Activated CD4-positive, CD25-positive, alpha-beta regulatory T cell treated with anti-CD3 and anti-CD28 coated beads, Interleukin-2, amount 50 U/mL, for 16 hours (primary cell): ENCODE measurements at regions not wholly inside any gene's neighbourhood (a gene's known extent, or its start where the extent isn't known, plus 50 kb on each side); places are given as distances from the start of the nearest gene placed in this dataset.
"Not testable (repeated sequence)": the region's sequence is repeated elsewhere in the genome, so short reads cannot be mapped to it uniquely, and the experiment has no call there.

Experiments
- DNase-seq: peaks from one replicate; pipeline ENCODE4 v3.0.0-alpha.2; 2020; ENCODE audit warnings: low read depth, low spot score

GRCh38 chr14:88983755-88984154, 159.3 kb downstream of the TTC8 start:
- no peak for DNase-seq

- no peak for DNase-seq
These were observed 161.2 kb downstream of the TTC8 start for GRCh38 chr14:88985654-88986053.

GRCh38 chr14:88986146-88986841, 161.8 kb downstream of the TTC8 start:
- no peak for DNase-seq

GRCh38 chr14:88986908-88987307, 162.5 kb downstream of the TTC8 start:
- DNase-seq = not testable (repeated sequence)

DNA sequence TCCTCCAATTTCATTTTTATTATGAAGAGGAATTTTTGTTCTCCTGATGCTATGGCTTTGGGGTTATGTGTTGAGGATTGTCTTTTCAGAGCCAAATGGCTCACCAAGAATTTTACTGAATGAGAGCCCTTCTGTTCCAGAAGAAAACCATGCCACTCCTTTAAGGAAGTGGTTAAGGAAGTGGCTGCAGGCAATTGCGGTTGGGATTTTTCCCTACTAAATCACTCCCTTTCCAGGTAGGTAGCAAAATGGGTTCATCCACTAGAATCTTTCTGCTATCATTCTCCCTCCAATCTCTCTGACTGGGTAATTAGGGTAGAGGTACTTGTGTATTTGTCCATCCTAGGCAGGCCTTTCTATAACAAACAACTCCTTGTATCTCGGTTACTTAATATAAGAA, 163.1 kb downstream of the TTC8 start:
- DNase-seq = no peak

- no peak for DNase-seq
These were observed 165.5 kb downstream of the TTC8 start for GRCh38 chr14:88989911-88990310.

DNA sequence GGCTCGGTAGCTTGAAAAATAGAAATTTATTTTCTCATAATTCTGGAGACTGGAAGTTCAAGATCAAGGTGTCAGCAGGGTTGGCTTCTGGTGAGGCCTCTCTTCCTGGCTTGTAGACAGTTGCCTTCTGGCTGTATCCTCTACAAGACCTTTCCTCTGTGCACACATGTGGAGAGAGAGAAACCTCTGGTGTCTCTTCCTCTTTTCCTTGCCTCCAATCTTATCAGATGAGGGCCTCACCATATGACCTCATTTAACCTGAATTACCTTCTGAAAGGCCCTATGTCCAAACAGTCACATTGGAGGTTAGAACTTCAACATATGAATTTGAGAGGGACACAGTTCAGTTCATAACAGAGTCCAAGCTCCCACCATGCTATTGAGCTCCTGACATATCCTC, 166.4 kb downstream of the TTC8 start:
- no peak for DNase-seq

GRCh38 chr14:88992011-88992410, 167.6 kb downstream of the TTC8 start:
- DNase-seq = no peak

DNA sequence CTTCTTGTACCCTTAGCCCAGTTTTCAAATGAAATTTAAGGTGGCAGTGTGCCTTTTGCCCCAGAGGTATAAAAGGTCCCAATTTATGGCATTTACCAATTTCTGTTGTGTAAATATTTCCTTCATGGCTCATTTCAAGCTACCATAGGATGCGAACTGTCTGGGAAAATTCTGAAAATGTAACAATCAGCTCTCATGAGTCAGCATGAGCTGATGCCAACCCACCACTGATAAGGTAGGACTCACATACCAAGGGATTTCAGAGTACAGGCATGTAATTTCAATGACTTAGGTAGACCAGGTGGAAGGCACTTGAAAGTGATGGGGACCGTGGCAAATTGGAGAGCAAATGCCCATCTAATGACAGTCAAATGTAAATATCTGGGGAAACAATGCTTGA, 169.5 kb downstream of the TTC8 start:
- no peak for DNase-seq

DNA sequence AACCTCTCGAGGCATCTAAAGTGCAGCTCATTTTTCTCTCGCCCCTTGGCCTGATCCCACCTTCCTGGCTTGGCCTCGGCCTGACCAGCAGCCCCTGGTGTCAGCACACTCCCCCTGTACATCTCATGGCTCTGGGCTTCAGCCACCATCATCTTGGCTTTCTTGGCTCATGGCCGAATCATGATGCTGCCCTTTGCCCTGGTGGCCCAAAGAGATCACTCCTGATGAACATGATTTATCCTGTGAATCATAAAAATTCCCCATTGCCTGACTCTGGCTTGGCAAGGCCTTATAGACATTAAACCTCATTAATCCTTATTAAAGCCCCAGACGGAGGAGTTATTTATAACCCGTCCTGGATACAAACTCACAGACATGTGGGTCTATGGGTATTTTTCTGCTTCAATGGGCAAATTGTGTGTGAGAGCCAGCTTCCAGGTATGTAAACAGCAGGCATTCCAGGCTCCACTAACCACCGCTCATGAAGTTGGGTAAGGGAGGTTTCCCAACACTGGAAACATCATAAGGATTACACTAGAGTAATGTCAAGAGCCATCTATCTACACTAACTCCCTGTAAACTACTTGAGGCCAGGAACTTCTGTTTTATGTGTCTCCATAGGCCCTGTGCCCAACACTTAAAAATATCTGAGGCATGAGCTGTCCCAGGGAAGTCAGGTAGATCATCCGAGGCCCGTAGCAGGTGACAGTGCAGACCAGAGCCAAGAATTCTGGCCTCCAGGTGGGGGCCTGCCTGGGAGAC, 171.2 kb downstream of the TTC8 start:
- no peak for DNase-seq

GRCh38 chr14:88998027-88998426, 173.6 kb downstream of the TTC8 start:
- DNase-seq = no peak

DNA sequence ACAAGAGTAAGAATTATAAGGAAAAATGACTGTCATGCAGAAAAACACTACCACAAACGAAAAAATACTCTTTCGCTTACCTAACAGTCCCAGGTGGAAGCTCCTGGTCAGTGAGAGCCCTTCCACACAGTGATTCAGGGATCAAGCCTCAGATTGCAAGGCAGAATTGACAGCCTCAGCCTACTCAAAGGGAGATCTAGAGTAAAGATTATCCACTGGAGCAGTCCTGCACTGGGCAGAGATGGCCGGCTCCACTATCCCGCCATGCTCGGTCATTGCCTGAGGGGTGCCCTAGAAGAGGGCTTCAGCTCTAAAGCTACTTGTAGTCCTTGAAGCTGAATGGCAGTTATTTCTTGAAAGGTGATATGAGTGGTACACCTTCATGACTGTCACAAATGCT, 174.7 kb downstream of the TTC8 start:
- no peak for DNase-seq

DNA sequence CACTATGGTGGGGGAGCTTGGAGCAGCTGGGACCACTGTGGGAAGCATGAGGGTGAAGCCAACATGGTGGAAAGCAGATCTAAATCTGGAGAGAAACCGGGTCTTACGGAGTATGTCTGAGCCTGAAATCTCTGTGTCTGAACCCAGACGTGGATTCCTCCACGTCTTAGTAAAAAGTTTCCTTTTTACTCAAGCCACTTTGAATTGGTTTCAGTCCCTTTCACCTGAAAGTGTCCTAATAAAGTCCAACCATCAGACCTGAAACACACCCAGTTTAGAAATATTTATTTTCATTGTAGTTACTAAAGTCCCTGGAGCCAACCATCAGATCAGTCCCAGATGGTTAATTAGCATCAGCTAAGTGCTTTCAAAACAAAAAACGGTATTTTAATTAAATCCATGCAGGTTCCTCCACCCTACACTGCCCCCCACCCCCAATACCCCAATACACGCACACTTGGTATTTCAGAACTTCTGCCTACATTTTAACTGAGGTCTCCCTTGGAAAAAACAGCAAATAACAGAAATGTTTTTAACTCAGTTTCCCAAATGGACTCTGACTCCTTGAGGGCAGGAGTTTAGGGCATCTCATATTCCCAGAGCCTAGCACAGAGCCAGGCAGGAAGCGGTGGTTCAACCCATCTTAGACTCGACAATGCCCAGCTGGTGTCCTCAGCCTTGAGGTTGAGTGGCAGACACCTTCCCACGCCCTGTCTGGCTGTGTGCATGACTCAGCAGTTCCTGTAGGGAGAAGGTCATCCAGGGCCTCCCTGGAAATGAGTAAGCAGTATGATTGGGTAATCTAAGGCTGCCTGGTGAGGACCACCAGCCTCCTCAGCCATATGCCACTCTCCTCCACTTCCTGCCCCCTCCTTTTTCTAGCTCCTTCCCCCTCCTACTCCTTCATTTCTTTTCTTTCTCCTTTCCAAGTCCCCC, 175.8 kb downstream of the TTC8 start:
- no peak for DNase-seq

GRCh38 chr14:89004166-89004565, 179.7 kb downstream of the TTC8 start:
- DNase-seq = no peak

DNA sequence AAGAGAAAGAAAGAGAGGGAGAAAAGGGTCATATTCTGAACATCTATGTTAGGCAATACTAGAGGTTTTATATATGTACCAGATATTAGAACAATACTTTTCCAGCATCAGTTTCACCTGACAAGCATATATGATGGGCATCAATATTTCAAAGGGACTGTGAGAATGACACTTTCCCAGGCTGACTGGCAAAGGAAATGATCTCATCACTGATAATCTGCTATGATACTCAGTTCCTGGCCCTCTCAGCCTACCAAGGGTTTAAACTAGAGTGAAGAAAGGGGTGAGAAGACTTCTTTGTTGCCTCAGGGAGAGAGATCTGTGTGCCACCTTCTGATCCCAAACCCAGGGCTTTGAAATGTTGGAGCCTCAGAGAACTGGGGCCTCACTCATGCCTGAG, 183.5 kb downstream of the TTC8 start:
- DNase-seq = no peak

GRCh38 chr14:89011355-89012281, 187.2 kb downstream of the TTC8 start:
- no peak for DNase-seq

- no peak for DNase-seq
These were observed 188.0 kb downstream of the TTC8 start for GRCh38 chr14:89012282-89013097.

- no peak for DNase-seq
These were observed 188.7 kb downstream of the TTC8 start for GRCh38 chr14:89013098-89013504.

DNA sequence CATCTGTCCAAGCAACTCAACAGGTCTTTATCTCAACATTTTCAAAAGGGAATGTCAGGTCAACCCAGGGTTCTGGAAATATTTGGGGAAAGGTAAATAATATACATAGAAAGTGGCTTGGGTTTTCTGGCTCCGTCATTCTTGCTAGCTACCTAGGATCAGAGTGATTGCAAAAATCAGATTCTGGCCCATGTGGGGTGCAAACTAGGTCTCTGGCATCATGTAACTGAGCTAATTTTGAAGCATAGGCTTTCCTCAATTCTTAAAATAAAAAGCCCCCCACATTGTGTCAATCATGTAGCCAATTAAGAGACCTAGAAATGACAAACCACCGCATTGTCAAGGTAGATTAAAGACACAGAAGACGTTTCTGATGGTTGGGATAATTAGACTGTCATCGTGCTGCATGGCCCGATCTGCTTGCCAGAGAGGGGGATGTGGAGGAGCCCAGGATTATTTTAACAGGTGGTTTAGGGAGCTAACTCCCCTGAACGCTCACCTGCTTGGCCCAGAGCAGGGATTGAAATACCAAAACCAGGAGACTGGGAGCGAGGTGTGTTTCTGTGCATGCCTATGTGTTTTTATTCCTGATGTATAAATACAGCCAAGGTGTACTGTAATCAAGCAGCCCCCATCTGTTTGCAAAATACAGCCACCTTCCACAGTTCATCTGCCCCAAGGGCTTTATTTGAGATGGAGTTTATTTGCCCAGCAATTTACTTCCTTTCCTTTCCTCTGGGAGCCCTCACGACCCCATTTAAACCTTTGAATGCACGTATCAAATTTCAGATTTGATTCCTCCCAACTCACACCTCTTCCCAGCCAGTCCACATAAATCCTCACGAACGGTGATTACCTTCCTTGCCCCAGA, 189.5 kb downstream of the TTC8 start:
- DNase-seq = no peak

DNA sequence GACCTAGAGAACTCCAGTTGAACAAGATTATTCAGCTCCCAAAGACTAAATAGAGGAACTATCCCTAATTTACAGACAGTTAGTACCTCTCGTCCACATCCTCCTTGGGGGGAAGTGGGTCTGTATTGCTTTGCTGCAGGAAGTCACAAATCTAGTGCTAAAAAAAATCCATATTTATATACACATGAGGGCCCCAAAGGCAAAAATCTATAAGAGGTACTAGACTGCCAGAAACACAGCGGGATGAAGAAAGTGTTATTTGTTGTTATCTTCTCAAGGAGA, 190.1 kb downstream of the TTC8 start:
- no peak for DNase-seq
